ENCODE measurements at regions not wholly inside any gene's neighbourhood (a gene's known extent, or its start where the extent isn't known, plus 50 kb on each side); places are given as distances from the start of the nearest gene placed in this dataset.

GRCh38 chr4:162837241-162837640 is 329.4 kb downstream of the NAF1 start:
- TF ChIP-seq, protein P1, sequence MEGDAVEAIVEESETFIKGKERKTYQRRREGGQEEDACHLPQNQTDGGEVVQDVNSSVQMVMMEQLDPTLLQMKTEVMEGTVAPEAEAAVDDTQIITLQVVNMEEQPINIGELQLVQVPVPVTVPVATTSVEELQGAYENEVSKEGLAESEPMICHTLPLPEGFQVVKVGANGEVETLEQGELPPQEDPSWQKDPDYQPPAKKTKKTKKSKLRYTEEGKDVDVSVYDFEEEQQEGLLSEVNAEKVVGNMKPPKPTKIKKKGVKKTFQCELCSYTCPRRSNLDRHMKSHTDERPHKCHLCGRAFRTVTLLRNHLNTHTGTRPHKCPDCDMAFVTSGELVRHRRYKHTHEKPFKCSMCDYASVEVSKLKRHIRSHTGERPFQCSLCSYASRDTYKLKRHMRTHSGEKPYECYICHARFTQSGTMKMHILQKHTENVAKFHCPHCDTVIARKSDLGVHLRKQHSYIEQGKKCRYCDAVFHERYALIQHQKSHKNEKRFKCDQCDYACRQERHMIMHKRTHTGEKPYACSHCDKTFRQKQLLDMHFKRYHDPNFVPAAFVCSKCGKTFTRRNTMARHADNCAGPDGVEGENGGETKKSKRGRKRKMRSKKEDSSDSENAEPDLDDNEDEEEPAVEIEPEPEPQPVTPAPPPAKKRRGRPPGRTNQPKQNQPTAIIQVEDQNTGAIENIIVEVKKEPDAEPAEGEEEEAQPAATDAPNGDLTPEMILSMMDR (IDR thresholded peaks at IDR 0.05; ENCODE audit: low read depth, low read length): no peak
- no peak for TF ChIP-seq EZH2phosphoT487 (IDR thresholded peaks at IDR 0.05; ENCODE audit: low read depth)
